K562 (cell line): ENCODE measurements at regions not wholly inside any gene's neighbourhood (a gene's known extent, or its start where the extent isn't known, plus 50 kb on each side); places are given as distances from the start of the nearest gene placed in this dataset.

Experiments used
- CBFA2T3 ChIP-seq: fragments of 450-650 bp; IDR thresholded peaks from 2 replicates; pipeline ENCODE4 v1.6.1; 2017
- DDX20 ChIP-seq: fragments of 450-650 bp; IDR thresholded peaks from 2 replicates; pipeline ENCODE4 v1.6.1; 2016; ENCODE audit warnings: missing genetic modification characterization, low read depth, mild to moderate bottlenecking, missing compliant biosample characterization, moderate library complexity
- EGR1 ChIP-seq: fragments of 450-650 bp; conservative IDR thresholded peaks from 2 replicates; pipeline ENCODE4 v1.6.1; 2017; ENCODE audit warnings: mild to moderate bottlenecking
- FUS ChIP-seq: fragments of 200-400 bp; formaldehyde crosslinking; optimal IDR thresholded peaks from 2 replicates; pipeline ENCODE3; 2017; ENCODE audit warnings: low read depth, low read length
- HDGF ChIP-seq: fragments of 450-650 bp; IDR thresholded peaks from 2 replicates; pipeline ENCODE4 v1.6.1; 2016
- NFIX ChIP-seq: fragments of 250-450 bp; sonication (Bioruptor Pico); IDR thresholded peaks from 2 replicates; pipeline ENCODE4 v1.4.0; 2020; ENCODE audit warnings: low read depth, mild to moderate bottlenecking, moderate library complexity
- RBM22 ChIP-seq: fragments of 200-400 bp; formaldehyde crosslinking; IDR thresholded peaks from 2 replicates; pipeline ENCODE4 v1.6.1; 2018; ENCODE audit warnings: low read length, low read depth; ENCODE audit not compliant: poor library complexity, severe bottlenecking
- TF ChIP-seq, protein P1 (sequence below): fragments of 450-650 bp; IDR thresholded peaks from 2 replicates; pipeline ENCODE4 v1.6.1; 2016; ENCODE audit warnings: mild to moderate bottlenecking
- TF ChIP-seq, protein P2 (sequence below): IDR thresholded peaks from 2 replicates; pipeline ENCODE4 v1.6.1; 2012; ENCODE audit warnings: low read depth, low read length, improper control_type of control experiment, borderline replicate concordance

DNA sequence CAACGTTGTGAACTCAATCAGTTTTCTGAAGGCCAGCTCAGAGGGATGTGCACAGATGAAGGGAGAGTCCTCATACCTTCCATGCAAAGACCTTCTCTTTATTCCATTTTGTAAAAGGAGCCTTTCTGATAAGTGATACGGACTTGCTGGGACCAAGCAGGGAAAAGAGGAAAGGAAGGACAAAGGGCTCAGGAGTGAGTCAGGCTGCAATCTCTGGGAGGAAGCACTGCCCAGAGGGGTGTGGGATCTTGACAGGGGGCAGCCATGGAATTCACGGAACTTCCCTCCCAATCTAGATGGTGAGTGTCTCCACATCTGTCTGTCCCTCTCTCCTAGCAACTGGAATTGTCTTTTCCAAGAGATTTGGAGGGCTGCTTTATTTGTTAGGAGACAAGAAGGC, 281.4 kb upstream of the CELF4 start (continued):
- TF ChIP-seq, protein P1, sequence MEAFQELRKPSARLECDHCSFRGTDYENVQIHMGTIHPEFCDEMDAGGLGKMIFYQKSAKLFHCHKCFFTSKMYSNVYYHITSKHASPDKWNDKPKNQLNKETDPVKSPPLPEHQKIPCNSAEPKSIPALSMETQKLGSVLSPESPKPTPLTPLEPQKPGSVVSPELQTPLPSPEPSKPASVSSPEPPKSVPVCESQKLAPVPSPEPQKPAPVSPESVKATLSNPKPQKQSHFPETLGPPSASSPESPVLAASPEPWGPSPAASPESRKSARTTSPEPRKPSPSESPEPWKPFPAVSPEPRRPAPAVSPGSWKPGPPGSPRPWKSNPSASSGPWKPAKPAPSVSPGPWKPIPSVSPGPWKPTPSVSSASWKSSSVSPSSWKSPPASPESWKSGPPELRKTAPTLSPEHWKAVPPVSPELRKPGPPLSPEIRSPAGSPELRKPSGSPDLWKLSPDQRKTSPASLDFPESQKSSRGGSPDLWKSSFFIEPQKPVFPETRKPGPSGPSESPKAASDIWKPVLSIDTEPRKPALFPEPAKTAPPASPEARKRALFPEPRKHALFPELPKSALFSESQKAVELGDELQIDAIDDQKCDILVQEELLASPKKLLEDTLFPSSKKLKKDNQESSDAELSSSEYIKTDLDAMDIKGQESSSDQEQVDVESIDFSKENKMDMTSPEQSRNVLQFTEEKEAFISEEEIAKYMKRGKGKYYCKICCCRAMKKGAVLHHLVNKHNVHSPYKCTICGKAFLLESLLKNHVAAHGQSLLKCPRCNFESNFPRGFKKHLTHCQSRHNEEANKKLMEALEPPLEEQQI, result no peak
- TF ChIP-seq DDX20 (tag) (no peak), HDGF (no peak), NFIX (no peak), RBM22 (no peak), CBFA2T3 (no peak), EGR1 (no peak), FUS (no peak)
- TF ChIP-seq, protein P2, sequence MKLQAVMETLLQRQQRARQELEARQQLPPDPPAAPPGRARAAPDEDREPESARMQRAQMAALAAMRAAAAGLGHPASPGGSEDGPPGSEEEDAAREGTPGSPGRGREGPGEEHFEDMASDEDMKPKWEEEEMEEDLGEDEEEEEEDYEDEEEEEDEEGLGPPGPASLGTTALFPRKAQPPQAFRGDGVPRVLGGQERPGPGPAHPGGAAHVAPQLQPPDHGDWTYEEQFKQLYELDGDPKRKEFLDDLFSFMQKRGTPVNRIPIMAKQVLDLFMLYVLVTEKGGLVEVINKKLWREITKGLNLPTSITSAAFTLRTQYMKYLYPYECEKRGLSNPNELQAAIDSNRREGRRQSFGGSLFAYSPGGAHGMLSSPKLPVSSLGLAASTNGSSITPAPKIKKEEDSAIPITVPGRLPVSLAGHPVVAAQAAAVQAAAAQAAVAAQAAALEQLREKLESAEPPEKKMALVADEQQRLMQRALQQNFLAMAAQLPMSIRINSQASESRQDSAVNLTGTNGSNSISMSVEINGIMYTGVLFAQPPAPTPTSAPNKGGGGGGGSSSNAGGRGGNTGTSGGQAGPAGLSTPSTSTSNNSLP, result no peak
- TF ChIP-seq, all 486 proteins: peak for 0
